DOHH2 (cell line): ENCODE measurements at regions not wholly inside any gene's neighbourhood (a gene's known extent, or its start where the extent isn't known, plus 50 kb on each side); places are given as distances from the start of the nearest gene placed in this dataset.
"Not testable (repeated sequence)": the region's sequence is repeated elsewhere in the genome, so short reads cannot be mapped to it uniquely, and the experiment has no call there.

Experiments
- H3F3A ChIP-seq: fragments of 200-600 bp; sonication (generic), shearing (Covaris generic); 2 replicates; pipeline ENCODE4 v1.6.0; 2016; ENCODE audit warnings: antibody characterized with exemption, mild to moderate bottlenecking; ENCODE audit not compliant: control insufficient read depth, insufficient read depth
- H3K27ac ChIP-seq: fragments of 200-600 bp; sonication (generic); 2 replicates; pipeline ENCODE4 v1.5.1; 2014; ENCODE audit warnings: low read depth, mild to moderate bottlenecking, low read length, moderate library complexity
- H3K27me3 ChIP-seq: fragments of 200-600 bp; sonication (generic); 2 replicates; pipeline ENCODE4 v1.6.1; 2014; ENCODE audit warnings: mild to moderate bottlenecking, low read length, mixed read lengths; ENCODE audit not compliant: control insufficient read depth
- H3K36me3 ChIP-seq: fragments of 200-600 bp; sonication (generic); 2 replicates; pipeline ENCODE4 v1.6.1; 2014; ENCODE audit warnings: mild to moderate bottlenecking, low read length, moderate library complexity, mixed read lengths; ENCODE audit not compliant: control insufficient read depth
- H3K4me1 ChIP-seq: fragments of 200-600 bp; sonication (generic); 2 replicates; pipeline ENCODE4 v1.6.1; 2014; ENCODE audit warnings: mild to moderate bottlenecking, low read length, mixed read lengths; ENCODE audit not compliant: control insufficient read depth
- H3K4me2 ChIP-seq: fragments of 200-600 bp; sonication (generic); 2 replicates; pipeline ENCODE4 v1.6.0; 2014; ENCODE audit warnings: mild to moderate bottlenecking, low read length, moderate library complexity
- H3K4me3 ChIP-seq: fragments of 200-600 bp; sonication (generic); 2 replicates; pipeline ENCODE4 v1.5.1; 2014; ENCODE audit warnings: mild to moderate bottlenecking, low read length, mixed read lengths
- H3K79me2 ChIP-seq: fragments of 200-600 bp; sonication (generic); 2 replicates; pipeline ENCODE4 v1.6.1; 2014; ENCODE audit warnings: mild to moderate bottlenecking, low read length, mixed read lengths; ENCODE audit not compliant: control insufficient read depth
- H3K9me2 ChIP-seq: fragments of 200-600 bp; sonication (generic); replicated peaks from 2 replicates; pipeline ENCODE4 v1.6.1; 2014; ENCODE audit warnings: mild to moderate bottlenecking, low read length, mixed read lengths; ENCODE audit not compliant: control insufficient read depth
- H3K9me3 ChIP-seq: fragments of 200-600 bp; sonication (generic); 2 replicates; pipeline ENCODE4 v1.6.1; 2014; ENCODE audit warnings: antibody characterized with exemption, low read length, mixed read lengths; ENCODE audit not compliant: control insufficient read depth, insufficient read depth
- H4K20me1 ChIP-seq: fragments of 200-600 bp; sonication (generic); 2 replicates; pipeline ENCODE4 v1.6.0; 2014; ENCODE audit warnings: low read depth, mild to moderate bottlenecking, antibody characterized with exemption, low read length, moderate library complexity; ENCODE audit not compliant: control insufficient read depth, insufficient read depth
- EZH2phosphoT487 ChIP-seq: fragments of 200-600 bp; sonication (generic); IDR thresholded peaks from 2 replicates; pipeline ENCODE4 v1.6.1; 2017; ENCODE audit warnings: borderline replicate concordance, mild to moderate bottlenecking, antibody characterized with exemption, low read length, moderate library complexity, mixed read lengths
- TF ChIP-seq, protein P1 (sequence below): fragments of 200-600 bp; sonication (generic); IDR thresholded peaks from one replicate; pipeline ENCODE4 v1.5.1; 2014; ENCODE audit warnings: antibody characterized with exemption, mild to moderate bottlenecking, low read depth, low read length; ENCODE audit not compliant: poor library complexity, severe bottlenecking

DNA sequence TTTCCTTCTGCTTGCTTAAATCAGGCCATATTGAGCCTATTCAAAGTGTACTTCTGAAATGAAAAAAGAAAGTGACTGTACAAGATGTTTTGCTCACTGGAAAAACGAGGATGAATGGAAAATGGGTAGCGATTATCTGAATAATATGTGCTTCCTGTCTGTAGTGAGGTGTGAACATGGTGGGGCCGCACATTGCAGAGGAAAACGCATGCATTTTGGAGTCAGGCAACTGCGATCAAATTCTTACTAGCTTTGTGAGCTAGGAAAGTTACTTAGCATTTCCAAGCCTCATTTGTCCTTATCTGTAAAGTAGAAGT lies 73.0 kb upstream of the PRSS3 start:
- Histone ChIP-seq H3K36me3 (no peaks in the 10 kb centered on the region), H3K27me3 (peaks cover 3% of the 10 kb centered on the region), H3K79me2 (no peaks in the 10 kb centered on the region), H3K9me2 (no peaks in the 10 kb centered on the region), H3K27ac (no peak overlapping the region), H3K4me2 (no peak overlapping the region), H3F3A (no peaks in the 10 kb centered on the region), H4K20me1 (no peaks in the 10 kb centered on the region), H3K4me3 (no peak overlapping the region), H3K9me3 (no peaks in the 10 kb centered on the region), H3K4me1 (no peaks in the 10 kb centered on the region)
- TF ChIP-seq, protein P1, sequence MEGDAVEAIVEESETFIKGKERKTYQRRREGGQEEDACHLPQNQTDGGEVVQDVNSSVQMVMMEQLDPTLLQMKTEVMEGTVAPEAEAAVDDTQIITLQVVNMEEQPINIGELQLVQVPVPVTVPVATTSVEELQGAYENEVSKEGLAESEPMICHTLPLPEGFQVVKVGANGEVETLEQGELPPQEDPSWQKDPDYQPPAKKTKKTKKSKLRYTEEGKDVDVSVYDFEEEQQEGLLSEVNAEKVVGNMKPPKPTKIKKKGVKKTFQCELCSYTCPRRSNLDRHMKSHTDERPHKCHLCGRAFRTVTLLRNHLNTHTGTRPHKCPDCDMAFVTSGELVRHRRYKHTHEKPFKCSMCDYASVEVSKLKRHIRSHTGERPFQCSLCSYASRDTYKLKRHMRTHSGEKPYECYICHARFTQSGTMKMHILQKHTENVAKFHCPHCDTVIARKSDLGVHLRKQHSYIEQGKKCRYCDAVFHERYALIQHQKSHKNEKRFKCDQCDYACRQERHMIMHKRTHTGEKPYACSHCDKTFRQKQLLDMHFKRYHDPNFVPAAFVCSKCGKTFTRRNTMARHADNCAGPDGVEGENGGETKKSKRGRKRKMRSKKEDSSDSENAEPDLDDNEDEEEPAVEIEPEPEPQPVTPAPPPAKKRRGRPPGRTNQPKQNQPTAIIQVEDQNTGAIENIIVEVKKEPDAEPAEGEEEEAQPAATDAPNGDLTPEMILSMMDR = no peak

DNA sequence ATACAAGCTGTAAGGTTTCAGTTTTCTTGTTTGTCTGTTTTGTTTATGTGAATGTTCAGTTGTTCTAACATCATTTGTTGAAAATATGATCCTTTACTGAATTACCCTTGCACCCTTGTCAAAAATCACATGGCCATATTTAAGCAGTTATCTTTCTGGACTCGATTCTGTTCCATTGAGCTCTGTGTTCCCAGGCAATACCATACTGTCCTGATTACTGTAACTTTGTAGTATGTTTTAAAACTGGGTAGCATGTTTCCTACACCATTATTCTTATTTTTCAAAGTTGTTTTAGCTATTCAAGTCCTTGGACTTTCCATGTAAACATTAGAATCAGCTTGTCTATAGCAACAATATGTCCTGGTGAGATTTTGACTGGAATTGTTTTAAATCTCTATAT lies 66.7 kb upstream of the PRSS3 start:
- peaks cover 6% of the 10 kb centered on the region; the same call in 1 of the 2 replicates for H3K9me3 ChIP-seq
- no peaks in the 10 kb centered on the region for H3F3A ChIP-seq
- no peaks in the 10 kb centered on the region for H3K36me3 ChIP-seq
- H4K20me1 ChIP-seq = no peaks in the 10 kb centered on the region
- H3K79me2 ChIP-seq = no peaks in the 10 kb centered on the region
- no peaks in the 10 kb centered on the region for H3K9me2 ChIP-seq
- H3K4me3 ChIP-seq = no peak overlapping the region
- H3K27ac ChIP-seq = no peak overlapping the region
- no peaks in the 10 kb centered on the region for H3K4me1 ChIP-seq
- no peaks in the 10 kb centered on the region for H3K27me3 ChIP-seq
- TF ChIP-seq, protein P1 = no peak
- TF ChIP-seq EZH2phosphoT487 = no peak
- H3K4me2 ChIP-seq = no peak overlapping the region

DNA sequence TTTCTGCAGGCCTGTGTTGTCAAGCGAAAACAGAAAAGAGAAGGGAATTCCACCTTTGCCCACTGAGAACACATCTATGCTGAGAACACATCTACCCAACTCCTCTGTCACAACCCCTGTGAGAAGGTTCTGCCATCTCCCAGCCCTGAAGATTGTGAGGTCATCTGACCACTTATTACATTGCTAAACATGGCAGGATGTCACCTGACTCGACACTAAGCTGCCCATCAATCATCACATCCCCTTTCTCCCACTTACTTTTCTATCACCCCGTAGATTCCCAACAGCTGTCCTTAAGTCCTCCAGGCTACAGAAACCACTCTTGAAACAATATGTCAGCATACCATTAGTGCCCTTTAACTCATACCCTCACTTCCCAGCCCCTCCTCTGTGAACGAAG lies 64.2 kb upstream of the PRSS3 start:
- no peak overlapping the region for H3K27ac ChIP-seq
- H3K36me3 ChIP-seq = no peaks in the 10 kb centered on the region
- no peaks in the 10 kb centered on the region for H3F3A ChIP-seq
- no peaks in the 10 kb centered on the region for H4K20me1 ChIP-seq
- no peak overlapping the region for H3K4me3 ChIP-seq
- peaks cover 6% of the 10 kb centered on the region; the same call in 1 of the 2 replicates for H3K9me3 ChIP-seq
- H3K4me2 ChIP-seq = no peak overlapping the region
- H3K4me1 ChIP-seq = no peaks in the 10 kb centered on the region
- H3K27me3 ChIP-seq = no peaks in the 10 kb centered on the region
- no peaks in the 10 kb centered on the region for H3K79me2 ChIP-seq
- no peak for TF ChIP-seq EZH2phosphoT487
- no peaks in the 10 kb centered on the region for H3K9me2 ChIP-seq

DNA sequence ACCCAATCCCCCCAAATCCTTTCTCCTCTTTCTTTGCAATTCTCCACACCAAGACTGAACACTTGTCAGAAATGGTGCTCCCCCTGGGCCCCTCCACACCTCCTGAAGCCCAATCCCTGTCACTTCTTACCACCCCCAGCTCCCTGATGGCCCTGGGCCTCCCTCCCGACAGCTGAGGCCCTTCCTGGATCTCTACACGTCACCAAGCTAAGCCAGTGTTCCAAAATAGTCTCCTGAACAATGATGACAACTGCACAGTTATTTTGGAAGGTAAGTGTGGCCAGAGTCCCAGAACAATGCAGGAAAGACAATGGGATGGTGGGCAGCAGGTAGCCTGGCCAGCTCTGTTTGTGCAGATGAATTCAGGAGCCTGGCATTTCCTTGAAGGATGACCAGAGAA lies 63.7 kb upstream of the PRSS3 start:
- Histone ChIP-seq H3F3A (no peaks in the 10 kb centered on the region), H3K4me2 (no peak overlapping the region), H3K27me3 (no peaks in the 10 kb centered on the region), H3K9me3 (peaks cover 6% of the 10 kb centered on the region; the same call in 1 of the 2 replicates), H3K79me2 (no peaks in the 10 kb centered on the region), H3K9me2 (no peaks in the 10 kb centered on the region), H3K27ac (no peak overlapping the region), H3K36me3 (no peaks in the 10 kb centered on the region), H3K4me3 (no peak overlapping the region), H3K4me1 (no peaks in the 10 kb centered on the region), H4K20me1 (no peaks in the 10 kb centered on the region)
- no peak for TF ChIP-seq EZH2phosphoT487
- TF ChIP-seq, protein P1 = no peak

DNA sequence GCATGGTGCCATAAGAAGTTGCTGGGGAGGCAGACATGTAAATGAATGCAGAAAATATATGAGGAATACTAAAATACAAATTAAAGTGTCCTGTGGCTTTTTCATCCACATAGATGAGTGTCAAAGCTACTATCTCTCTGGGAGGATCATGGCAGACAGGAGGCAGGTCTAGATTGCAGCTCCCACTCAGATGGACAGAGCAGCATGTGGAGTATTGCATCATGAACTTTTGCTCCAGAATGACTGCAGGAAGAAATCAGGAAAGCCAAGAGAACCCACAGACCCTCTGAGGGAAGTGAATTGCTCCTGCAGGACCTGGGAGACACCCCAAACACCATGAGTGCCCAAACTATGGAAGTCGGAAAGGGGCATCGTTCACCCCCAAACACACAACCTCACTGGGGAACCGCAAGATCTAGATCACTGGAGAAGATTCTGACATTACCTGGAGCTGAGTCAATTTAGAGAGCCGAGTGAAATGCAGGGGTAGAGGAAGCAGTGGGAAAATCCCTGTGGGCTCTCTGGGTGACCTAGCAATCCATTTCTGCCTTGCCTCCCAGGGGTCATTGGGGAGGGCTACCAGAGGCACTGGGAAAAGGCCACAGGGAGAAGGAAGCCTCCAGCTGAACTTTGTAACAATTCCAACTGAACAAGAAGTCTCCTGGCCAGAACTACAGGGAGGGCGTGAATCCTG lies 61.0 kb upstream of the PRSS3 start:
- not testable (repeated sequence) for H3K27me3 ChIP-seq, H3K9me3 ChIP-seq, H3K4me1 ChIP-seq, H4K20me1 ChIP-seq, H3K4me3 ChIP-seq, H3K79me2 ChIP-seq, H3K27ac ChIP-seq, H3K4me2 ChIP-seq, H3K9me2 ChIP-seq, H3K36me3 ChIP-seq, H3F3A ChIP-seq
